Thyroid gland (tissue), 4 donors: ENCODE measurements at regions not wholly inside any gene's neighbourhood (a gene's known extent, or its start where the extent isn't known, plus 50 kb on each side); places are given as distances from the start of the nearest gene placed in this dataset.

Source experiments
- CTCF ChIP-seq, 6 experiments: fragments of 200-600 bp in 3 of 6; fragments of 450-650 bp in 3 of 6; sonication (generic) in 3 of 6; IDR thresholded peaks; one replicate each; pipeline ENCODE4 v1.5.1; 2016 to 2019; ENCODE audit warnings: antibody characterized with exemption in 6 of 6, mild to moderate bottlenecking in 2 of 6, inconsistent platforms in 1 of 6, moderate library complexity in 1 of 6
- POLR2A ChIP-seq, 2 donors: fragments of 450-650 bp; IDR thresholded peaks; one replicate each; pipeline ENCODE4 v1.6.1; 2017; ENCODE audit warnings: antibody characterized with exemption in 2 of 2, mild to moderate bottlenecking in 2 of 2, moderate library complexity in 1 of 2

- TF ChIP-seq CTCF (IDR thresholded peaks at IDR 0.05) (no peak), POLR2A (IDR thresholded peaks at IDR 0.05) (no peak)
These were observed 344.9 kb downstream of the TSN start for GRCh38 chr2:122100346-122100745.
